ENCODE measurements at regions not wholly inside any gene's neighbourhood (a gene's known extent, or its start where the extent isn't known, plus 50 kb on each side); places are given as distances from the start of the nearest gene placed in this dataset.

DNA sequence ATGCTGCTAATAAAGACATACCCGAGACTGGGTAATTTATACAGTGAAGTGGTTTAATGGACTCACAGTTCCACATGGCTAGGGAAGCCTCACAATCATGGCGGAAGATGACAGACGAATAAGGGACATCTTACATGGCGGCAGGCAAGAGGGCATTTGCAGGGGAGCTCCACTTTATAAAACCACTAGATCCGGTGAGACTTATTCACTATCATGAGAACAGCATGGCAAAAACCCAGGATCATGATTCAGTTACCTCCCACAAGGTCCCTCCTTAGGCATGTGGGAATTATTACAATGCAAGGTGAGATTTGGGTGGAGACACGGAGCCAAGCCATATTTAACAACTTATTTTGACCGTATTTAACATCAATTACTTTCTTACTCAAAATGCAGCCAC, 739.0 kb downstream of the NCAM2 start:
- no peak for TF ChIP-seq CTCF (IDR thresholded peaks at IDR 0.05; ENCODE audit: insufficient read depth, low read length, poor library complexity, severe bottlenecking)
- TF ChIP-seq EZH2phosphoT487 (conservative IDR thresholded peaks at IDR 0.05; ENCODE audit: low read length), result no peak
